NCI-H1092 treated with DMSO at 0.1 percent for 48 hours (cell line): ENCODE measurements at regions not wholly inside any gene's neighbourhood (a gene's known extent, or its start where the extent isn't known, plus 50 kb on each side); places are given as distances from the start of the nearest gene placed in this dataset.

Source experiments
- DNase-seq: peaks from one replicate; lab custom pipeline; 2025; lab: John Stamatoyannopoulos, UW

- DNase-seq = no peak
These were observed 65.5 kb downstream of the ANKRD60 start for GRCh38 chr20:58162986-58163385.

DNA sequence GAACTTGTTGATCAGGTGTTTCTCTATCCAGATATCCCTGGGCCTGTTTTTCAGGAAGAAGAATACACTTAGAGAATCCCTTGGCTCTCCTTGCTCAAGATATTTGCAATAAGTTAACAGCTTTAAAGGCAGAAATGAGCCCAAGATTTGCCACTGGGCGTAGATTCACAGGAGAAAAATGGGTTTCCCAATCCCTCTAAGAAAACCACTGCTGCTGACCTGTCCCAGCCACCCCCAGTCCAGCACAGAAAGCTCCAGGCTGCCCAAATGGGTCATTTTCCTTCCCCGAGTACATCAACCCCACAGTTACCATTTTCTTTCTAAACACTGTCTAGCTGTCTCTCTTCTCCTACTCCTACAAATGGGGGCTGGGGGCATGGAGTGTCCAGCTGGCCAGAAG lies 67.3 kb downstream of the ANKRD60 start:
- DNase-seq = no peak

DNA sequence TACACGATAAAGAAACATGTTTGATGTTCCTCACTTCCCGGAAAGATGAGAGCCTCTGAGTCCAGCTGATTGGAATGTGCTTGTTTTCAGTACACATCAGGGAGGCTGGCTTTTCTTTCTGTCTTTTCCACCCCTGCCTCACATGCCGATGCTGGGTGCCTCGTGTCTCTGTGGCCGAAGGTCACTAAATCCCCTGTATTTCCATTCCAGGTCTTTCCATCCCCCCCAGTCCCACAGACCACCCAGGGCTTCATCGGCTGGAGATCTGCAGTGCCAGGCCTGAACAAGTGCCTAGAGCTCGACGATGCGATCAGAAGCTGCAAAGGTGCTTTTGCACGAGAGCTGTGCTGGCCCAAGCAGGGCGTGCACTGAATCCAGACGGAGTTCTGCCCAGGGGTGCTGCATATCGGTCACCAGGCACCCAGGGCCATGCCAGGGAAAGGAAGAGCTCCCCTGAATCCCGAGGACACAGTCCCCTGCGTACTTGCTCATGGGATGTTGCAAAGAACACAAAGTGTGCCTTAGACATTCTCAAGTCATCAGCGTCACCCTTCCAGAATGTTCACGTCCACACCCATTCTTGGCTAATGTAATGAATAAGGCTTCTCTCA lies 67.9 kb downstream of the ANKRD60 start:
- DNase-seq = no peak

GRCh38 chr20:58155148-58155925 lies 73.1 kb downstream of the ANKRD60 start:
- no peak for DNase-seq

DNA sequence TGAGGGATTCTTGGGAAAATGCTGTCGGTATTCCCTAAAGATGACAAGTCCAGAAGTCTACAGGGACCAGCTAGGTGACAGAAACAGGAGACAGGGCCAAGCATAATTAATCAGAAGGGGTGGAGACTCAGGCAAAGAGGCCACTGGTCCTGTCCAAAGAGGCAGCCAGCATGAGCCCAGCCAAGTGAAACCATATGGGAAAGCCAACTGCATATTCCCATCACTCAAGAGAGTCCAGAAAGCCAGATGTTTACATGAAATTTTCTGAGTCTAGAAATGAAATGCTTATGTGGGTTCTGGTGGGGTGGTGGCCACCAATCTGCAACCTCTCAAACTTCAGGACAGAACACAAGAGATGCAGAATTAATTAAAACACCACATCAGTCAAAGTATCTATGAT lies 74.3 kb downstream of the ANKRD60 start:
- no peak for DNase-seq

GRCh38 chr20:58153121-58153520 lies 75.3 kb downstream of the ANKRD60 start:
- DNase-seq = no peak

DNA sequence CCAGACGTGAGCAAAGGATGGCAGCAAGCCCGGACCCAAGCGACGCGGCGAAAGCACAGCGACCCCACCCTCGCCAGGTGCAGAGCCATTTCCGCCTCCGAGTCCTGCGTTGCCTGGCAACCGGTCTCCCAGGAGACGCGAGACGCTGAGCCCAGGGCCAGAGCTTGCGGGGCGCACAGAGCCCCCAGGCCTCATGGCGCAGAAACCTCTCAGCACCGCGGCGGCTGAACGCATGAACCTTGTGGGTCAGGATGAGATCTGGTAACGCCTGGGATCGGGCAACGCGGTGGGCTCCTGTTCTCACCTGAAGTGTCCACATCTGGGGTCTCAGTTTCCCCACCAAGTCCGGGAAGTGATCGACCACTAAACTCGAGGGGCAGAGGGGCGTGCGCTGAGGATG lies 77.7 kb downstream of the ANKRD60 start:
- DNase-seq = peak; percentile 20

GRCh38 chr20:58149437-58150091 lies 78.9 kb downstream of the ANKRD60 start:
- no peak for DNase-seq

DNA sequence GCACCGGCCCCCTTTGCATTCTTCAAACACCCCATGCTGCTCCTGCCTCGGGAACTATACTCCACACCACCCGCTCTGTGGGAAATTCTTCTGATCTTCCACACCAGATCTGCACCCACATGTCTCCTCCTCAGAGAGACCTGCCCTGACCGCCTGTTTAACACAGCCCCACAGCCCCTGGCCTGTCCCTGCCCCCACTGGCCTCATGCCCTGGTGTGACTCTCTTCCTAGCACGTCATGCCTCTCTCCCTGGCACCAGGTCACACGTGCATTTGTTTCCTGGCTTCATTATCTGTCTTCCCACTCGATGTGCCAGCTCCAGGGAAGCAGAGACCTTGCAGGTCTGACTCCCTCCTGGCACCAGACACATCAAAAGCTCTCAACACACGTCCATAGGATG lies 79.6 kb downstream of the ANKRD60 start:
- no peak for DNase-seq

DNA sequence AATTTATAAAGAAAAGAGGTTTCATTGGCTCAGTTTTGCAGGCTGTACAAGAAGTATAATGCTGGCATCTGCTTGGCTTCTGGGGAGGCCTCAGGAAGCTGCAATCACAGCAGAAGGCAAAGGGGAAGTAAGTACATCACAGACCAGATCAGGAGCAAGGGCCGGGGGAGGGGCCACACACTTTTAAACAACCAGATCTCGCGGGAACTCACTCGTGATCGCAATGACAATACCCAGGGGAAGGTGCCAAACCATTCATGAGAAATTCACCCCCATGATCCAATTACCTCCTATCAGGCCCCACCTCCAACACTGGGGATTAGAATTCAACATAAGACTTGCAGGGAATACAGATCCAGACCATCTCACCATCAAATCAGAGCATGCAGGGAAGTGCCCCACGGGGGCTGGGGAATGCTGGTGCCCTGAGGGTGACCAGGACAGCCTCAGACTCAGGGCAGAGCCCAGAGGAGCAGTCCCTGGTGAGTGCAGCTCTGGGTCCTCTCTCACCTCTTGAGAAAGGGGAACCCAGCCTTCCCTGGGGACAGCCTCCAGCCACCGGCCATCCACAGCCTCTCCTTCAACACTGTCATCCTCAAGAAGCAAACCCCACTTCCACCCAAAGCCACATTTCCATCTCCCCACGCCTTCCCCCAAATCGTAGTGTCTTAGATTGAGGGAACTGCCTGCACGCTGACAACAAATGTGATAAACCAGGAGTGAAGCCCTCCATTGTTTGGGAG lies 80.7 kb downstream of the ANKRD60 start:
- no peak for DNase-seq

- DNase-seq = no peak
These were observed 81.7 kb downstream of the ANKRD60 start for GRCh38 chr20:58146746-58147140.

DNA sequence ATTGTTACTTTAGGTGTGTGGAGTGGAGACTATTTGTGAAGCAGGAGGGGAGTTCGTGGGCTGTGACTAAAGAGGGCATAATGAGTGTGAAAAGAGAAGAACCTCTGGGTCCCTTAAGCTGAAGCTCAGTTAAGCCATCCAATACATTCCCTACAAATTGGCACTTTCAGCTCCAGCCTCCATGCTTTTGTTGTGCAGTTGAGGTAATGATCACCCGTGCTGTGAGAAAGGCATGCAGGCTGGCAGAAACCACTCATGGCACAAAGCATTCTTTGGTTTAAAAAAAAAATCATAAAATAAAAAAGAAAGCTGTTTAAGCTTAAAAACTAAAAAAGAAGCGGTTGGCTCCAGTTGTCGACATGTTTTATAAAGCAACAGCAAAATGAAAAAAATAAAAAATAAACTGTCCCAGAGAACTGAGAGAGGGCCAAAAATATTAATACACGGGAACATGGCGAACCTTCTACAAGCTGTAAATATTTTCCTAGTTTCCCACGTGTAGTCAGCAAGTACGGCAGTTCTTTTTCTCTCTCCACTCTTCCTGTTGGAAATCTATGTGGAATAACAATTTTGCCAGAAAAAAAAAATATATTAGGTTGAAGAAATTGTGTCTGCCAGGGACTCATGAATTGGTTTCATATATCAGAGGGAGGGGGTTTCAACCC lies 82.2 kb downstream of the ANKRD60 start:
- no peak for DNase-seq

DNA sequence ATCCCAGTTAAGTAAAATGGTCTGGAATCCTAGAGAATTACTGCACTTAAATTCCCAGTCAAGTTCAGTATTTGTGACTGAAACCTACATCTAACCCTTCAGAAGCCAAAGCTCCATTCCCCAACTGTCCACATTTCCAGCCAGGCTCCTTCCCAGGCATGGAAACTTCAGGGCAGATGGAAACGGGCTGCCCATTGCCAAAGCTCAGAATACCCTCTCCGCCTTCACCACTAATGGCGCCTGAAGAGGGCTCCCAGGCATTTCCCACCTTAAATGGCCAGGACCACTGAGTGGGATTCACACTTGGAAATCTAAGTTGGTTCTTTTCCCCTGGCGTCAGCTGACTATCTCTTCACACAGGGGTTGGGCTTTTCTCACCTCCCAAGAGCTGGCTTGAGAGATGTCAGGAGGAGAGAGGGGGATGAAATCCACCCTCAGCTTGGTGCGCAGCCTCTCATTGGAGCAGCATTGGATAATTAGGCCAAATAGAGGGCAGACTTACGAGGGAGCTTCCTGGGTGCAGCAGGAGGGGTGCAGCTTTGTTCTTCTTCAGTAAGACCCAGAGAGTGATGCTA lies 82.9 kb downstream of the ANKRD60 start:
- no peak for DNase-seq

DNA sequence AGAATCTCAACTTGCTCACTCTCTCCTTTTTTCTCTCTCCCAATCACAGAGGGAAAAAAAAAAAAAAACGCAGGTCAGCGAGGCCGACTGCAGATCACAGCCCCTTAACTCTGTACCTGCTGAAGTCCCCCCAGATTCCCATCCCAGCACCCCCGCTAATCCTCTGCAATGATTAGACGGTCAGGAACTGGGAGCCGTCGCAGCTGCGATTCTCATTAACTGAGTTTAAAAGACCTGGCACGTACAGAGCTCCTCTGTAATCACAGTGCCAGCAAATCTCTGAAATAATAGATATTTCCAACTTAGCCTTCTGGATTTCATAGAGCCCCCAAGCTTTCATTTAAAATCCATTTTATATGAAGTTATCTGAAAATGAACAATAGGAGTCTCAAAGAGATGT lies 84.4 kb downstream of the ANKRD60 start:
- DNase-seq = no peak

DNA sequence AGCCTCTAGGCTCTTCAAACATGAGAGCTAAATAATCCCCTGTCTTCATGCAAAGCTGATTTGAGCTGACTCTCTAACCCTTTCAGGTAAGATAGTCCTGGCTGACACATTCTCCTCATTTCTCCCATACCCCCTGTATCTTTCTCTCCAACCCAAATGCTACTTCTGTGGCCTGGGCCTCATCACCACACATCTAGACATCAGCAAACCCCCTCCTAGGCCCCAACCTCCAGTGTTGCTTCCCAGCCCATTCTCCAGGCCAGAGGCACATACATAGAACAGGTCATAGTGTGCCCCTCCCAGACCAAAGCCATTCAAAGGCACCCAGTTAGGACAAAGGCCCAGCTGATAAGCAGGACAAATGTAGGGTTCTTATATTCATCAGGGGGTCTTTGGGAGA lies 84.9 kb downstream of the ANKRD60 start:
- DNase-seq = no peak

GRCh38 chr20:58142843-58143185 lies 85.6 kb downstream of the ANKRD60 start:
- DNase-seq = no peak

DNA sequence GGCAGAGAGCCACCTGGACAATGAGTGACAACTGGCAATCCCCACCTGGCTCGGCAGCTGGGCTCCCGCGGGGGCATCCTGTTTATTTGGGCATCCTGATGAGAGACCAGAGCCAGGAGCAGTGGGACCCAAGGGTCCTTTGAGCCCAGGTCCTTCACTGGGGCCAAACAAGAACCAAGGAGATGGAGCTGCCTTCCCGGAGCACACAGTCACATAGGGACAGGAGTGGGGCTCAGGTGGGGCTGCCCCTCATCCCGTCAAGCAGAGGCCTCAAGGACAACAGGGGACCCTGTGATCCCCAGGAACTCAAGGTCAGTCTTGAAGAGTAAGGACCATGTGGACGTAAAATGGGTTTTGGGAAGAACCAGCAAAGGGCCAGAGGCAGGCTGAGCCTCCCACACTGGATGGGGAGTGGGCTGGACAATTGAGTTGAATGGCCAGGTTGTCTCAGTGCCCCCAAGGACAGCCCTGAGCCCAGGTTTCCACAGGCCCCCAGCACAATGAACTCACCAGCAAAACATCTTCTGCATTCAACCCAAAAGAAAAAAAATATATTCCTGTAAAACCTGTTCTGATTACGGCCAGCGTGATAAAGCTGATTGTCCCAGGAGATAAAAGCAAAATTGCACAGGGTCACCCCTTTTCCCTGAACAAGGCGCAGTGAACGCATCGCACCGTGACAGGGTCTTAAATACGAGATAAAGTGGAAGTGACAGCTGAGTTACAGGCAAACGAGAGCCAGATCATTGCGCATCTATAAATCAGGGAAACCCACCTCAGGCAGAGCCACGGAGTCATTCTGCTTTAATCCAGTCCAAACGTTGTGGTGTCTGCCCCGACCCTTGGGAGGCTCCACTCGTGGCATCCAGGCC lies 86.2 kb downstream of the ANKRD60 start:
- DNase-seq = no peak

GRCh38 chr20:58141496-58141895 lies 87.0 kb downstream of the ANKRD60 start:
- DNase-seq = no peak

DNA sequence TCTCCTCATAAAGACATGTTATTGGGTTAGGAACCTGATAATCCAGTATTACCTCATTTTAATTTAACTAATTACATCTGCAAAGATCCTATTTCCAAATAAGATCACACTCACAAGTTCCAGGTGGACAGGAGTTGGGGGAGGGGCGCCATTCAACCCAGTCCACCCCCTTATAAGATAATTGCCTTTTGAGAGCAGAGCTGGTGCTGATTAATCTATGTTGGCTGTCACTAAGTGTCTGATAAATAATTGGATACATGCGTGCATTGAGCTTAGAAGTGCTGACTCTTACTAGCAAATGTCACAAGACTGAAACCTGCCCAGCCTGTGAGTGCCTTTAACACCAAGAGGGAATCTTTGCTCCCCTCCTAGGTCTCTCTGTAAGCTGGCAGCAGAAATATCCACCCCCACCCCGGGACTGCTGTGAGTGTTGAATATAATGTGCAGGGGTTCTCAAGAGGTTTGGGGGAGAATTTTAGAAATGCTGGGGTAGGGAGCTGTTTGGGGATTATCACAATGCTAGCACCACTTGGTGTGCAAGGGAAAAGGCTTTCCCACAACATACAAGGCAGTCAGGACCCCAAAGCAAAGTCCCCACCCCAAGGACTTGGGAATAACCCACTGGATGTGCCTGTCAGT lies 87.5 kb downstream of the ANKRD60 start:
- DNase-seq = no peak
